Cardiac fibroblast (primary cell): ENCODE measurements at regions not wholly inside any gene's neighbourhood (a gene's known extent, or its start where the extent isn't known, plus 50 kb on each side); places are given as distances from the start of the nearest gene placed in this dataset.

Experiments used
- DNase-seq, 2 donors: peaks; one replicate each; pipeline versions ENCODE4 v3.0.0 to v3.0.0-alpha.2; 2010; ENCODE audit warnings: low read depth in 2 of 2
- H3K4me3 ChIP-seq, 2 donors: replicated peaks in 1 of 2; 1 replicate in 1 of 2; 2 replicates in 1 of 2; pipeline ENCODE4 v1.5.1; 2011; ENCODE audit warnings: low read depth in 2 of 2, low read length in 2 of 2, mild to moderate bottlenecking in 2 of 2, moderate library complexity in 1 of 2
- CTCF ChIP-seq: IDR thresholded peaks from one replicate; pipeline ENCODE4 v1.5.1; 2011; ENCODE audit warnings: low read depth, mild to moderate bottlenecking, low read length, inconsistent platforms

- no peak overlapping the region for H3K4me3 ChIP-seq
- DNase-seq: no peak
- TF ChIP-seq CTCF: no peak
Observed at GRCh38 chr3:137099364-137100219, 141.8 kb downstream of the IL20RB start.

- no peak overlapping the region for H3K4me3 ChIP-seq
- no peak for TF ChIP-seq CTCF
- no peak for DNase-seq
Observed at GRCh38 chr3:137100326-137100725, 142.5 kb downstream of the IL20RB start.

DNA sequence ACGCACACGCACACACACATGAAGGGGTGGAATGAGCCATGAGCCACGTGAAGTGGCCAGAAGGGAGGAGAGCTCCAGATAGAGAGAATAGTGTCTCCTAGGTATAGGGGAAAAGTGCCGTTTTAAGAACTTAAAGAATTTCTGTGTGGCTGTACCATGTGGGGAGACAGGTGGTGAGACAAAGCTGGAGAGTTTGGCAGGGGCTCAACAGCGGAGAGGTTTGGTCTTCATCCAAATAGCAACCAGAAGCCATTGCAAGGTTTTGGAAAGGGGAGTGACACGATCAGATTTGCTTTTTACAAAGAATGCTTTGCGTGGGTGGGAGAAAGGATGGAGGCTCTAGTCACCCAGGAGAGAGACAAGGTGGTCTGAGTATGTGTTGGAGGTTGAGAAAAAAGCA lies 146.0 kb downstream of the IL20RB start:
- no peak for DNase-seq
- TF ChIP-seq CTCF: no peak
- H3K4me3 ChIP-seq: no peak overlapping the region

- peak; percentile 57 for TF ChIP-seq CTCF
- H3K4me3 ChIP-seq: no peak overlapping the region
- peak; percentile 76 for DNase-seq
Observed at GRCh38 chr3:137105277-137105977, 147.6 kb downstream of the IL20RB start.

DNA sequence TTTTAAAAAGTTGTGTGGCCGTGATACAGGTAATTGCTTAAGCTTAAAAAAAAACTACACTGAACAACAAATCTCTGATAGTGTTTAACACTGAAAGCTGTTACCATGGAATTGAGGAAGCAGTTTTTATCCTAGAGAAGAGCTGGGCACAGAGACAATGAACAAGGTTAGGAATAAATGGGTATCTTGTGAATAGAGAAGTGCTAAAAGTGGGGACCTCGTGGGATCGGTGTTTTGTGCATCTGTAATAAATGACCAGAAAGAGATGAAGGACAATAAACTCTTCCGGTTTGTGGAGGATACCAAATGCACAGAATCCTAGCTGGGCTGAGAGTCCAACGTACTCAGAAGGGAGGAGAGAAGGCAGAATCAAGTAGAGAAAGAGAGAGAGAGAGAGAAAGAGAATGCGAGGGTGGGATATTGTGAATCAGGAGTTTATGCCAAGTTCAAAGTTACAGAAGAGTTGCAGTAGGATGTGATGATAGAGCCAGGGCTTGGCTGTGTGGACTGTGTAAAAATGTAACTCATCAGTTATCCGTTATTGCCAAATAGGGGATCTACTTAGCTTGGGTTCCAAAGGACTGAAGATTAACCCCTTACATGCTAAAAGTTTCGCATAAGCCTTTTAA lies 148.9 kb downstream of the IL20RB start:
- no peak for DNase-seq
- H3K4me3 ChIP-seq: no peak overlapping the region
- no peak for TF ChIP-seq CTCF

- no peak overlapping the region for H3K4me3 ChIP-seq
- TF ChIP-seq CTCF: no peak
- DNase-seq: no peak
Observed at GRCh38 chr3:137108699-137109440, 151.1 kb downstream of the IL20RB start.
